GM18499 (cell line): ENCODE measurements at regions not wholly inside any gene's neighbourhood (a gene's known extent, or its start where the extent isn't known, plus 50 kb on each side); places are given as distances from the start of the nearest gene placed in this dataset.
"Not testable (repeated sequence)": the region's sequence is repeated elsewhere in the genome, so short reads cannot be mapped to it uniquely, and the experiment has no call there.

Experiments used
- ATAC-seq: cut with Tn5 transposase; IDR thresholded peaks from one replicate; pipeline ENCODE4 v1.9.1; 2021; ENCODE audit warnings: moderate number of reproducible peaks; ENCODE audit not compliant: insufficient read depth, unreplicated experiment

DNA sequence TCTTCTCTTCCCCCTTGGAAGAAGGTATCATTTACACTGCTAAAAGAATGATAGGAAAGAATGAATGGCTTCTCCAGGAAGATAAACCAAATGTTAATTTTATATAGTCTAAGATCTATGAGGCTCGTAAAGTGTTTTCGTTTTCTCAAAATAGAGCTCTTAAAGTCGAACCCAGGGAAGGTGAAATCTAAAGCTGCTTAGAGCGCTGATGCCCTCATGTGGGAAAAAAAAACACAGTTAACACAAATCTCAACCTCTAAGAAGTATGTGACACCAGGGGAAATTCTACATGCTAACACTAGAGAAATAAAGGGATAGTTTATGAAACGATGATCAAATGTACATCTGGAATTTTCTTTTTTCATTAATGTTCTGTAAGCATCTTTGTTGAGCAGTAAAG, 257.9 kb downstream of the RASEF start:
- ATAC-seq, result no peak

DNA sequence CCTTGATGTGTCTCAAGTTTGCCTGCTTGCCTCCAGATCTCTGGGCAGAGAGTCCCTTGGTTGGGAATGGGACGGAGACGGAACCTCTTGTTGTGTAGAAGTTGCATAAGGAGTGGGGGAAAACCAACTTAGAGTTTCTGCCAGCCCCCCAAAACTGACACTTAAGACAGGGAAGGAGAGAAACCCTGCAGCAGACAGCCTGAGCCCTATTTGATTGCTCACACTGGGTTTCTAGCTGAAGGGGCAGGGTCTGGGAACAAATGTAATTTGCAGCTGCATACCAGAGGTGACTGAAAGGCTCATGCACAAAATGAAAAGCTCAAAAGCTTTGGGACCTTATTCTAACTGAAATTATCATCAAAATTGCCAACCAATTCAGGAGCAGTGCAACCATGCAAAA, 254.5 kb downstream of the RASEF start:
- ATAC-seq, result no peak

DNA sequence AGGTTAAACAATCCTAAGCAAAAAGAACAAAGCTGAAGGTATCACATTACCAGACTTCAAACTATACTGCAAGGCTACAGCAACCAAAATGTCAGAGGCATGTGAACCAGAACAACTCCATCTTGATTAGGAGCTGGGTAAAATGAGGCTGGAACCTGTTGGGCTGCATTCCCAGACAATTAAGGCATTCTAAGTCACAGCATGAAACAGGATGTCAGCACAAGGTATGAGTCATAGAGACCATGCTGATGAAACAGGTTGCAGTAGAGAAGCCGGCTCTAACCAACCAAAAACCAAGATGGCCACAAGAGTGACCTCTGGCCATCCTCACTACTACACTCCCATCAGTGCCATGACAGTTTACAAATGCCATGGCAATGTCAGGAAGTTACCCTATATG, 252.0 kb downstream of the RASEF start:
- ATAC-seq, result no peak

DNA sequence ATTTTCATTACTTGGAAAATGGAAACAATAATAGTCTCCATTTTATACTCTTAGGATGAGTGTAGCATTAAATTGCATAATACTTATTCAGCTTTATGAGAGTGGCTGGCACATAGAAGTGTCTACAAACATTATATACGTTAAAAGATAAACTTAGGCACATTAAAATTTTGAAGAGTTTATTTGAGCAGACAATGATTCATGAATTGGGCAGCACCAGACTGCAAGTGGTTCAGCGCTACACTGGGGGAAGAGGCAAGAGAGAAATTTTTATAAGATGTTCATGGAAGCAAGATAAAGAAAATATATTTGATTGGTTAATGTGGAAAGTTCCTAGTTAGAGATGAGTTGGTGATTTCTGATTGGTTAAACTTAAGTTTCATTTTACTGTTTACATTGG, 243.7 kb downstream of the RASEF start:
- ATAC-seq, result no peak

DNA sequence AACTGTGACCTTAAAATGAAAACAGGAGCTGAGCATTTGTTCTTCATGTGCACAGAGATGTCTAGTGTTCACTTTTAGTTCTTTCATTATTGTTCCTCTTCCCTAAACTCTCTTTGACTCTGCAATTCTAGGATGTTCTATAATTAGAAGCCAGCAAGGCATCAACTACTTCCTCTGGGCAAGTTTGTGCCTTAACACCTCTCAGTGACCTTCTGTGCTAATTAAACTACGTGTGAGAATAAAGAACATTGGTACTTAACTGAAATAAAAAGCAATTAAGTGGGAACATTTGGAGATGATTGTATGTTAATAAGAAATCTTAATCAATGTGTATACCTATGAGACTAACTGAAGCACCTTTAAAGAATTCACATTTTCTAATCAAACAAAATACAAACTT, 242.8 kb downstream of the RASEF start:
- ATAC-seq, result no peak

DNA sequence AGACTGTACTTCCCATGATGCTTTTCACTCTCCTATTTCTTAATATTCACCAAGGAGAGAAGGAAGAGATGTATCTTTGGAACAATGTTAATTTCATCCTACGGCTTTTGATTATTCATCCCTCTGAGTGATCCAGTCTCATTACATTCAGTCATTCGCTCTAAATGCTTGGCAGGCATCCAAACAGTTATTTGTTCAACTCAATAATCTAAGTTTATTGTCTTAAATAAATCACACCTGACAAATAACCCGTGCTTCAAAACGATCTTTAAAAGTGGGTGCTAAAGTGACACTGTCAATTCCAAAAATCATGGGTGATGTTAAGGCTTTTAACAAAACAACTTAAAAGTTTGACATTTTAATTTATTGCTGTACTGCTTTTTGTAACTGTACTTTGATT, 233.1 kb downstream of the RASEF start:
- ATAC-seq, result no peak

DNA sequence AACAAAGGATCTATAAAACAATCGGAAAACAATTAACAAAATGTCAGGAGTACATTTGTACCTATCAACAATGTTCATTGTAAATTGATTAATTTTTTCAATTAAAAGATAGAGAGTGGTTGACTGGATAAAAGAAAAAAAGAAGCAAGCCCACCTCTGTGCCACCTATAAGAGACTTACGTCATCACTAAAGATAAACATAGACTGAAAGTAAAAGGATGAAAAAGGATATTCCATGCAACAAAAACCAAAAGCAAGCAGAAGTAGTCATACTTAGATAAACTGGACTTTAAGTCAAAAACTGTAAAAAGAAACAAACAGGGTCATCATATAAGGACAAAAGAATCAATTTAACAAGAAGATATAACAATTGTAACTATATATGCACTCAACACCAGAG, 197.4 kb downstream of the RASEF start:
- ATAC-seq, result no peak

DNA sequence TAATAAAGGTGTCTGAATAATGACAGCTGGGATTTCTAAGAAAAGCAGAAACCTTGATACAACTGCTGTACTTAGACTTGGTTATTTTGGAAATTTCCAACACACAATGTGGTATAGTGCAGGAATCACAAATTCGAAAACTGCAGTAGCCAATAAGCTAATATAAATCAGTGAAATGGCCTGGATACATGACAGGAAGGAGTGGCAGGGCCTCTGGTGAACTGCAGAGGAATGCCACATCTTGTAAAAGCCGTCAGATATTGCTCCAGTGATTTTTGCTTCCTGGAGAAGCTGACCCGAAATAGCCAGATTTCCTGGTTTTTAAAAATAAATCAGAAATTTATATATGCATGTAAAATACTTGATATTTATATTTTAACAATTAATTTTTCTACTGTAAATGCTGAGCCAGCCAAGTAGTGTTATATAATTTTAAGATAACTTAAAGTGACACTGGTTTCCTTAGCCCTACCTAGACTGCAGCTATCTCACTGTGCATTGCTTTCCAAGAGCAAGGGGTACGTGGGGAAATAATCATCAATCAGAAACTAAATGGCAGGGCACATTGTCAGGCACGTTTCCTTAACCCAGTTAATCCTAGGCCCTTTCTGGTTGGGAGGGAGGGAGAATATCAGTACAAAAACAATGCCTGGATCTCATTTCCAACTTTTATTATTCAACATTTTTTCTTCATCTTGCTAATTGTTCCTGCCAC, 182.4 kb downstream of the RASEF start:
- no peak for ATAC-seq

DNA sequence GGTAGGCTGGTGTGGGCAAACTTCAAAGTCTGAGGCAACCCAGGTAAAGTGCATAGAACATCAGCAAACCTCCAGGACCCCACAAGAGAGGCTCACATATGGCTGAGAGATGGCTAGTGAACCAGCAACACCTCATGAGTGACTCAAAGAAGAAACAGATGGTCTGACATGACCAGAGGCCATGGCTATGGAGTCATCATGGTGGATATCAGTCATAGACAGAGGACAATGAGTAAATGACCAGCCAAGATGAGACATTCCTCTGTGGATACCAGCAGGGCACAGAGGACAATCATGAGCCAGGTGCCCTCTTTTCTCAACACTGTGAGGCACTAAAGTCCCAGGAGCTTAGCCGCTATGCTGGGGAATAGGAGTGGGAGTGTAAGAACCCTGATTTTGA, 180.8 kb downstream of the RASEF start:
- ATAC-seq, result no peak

DNA sequence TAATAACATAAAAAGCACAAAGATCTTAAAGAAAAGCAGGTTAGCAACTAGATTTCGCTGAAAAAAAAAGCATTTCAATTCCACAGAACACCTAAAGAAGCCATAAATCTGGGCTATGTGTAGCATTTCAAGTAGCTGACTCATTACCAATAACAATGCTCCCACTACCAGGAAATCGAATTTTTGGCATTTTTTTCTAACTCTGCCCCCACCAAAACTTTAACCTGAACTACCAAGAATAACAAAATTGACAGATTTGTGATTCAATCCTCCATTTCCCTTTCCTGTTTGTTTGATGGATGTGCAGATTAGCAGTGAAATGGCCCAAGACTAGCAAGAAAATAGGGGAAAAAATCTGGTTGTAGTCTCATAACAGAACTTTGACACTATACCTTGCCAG, 180.2 kb downstream of the RASEF start:
- ATAC-seq, result no peak

DNA sequence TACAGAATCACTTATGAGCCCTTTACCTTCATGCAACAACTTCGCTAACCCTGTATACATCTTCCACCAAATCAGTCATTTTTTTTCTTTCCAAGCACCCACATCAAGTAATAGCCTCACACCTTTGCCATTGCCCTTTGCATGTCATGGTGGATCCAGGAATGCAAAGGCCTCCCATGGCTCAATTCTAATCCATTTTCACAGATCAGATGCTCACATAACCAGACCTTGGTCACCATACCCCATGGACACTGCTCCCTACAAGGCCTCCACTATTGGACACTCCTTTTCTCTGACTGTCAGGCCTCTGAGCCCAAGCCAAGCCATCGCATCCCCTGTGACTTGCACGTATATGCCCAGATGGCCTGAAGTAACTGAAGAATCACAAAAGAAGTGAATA, 179.5 kb downstream of the RASEF start:
- ATAC-seq, result no peak

DNA sequence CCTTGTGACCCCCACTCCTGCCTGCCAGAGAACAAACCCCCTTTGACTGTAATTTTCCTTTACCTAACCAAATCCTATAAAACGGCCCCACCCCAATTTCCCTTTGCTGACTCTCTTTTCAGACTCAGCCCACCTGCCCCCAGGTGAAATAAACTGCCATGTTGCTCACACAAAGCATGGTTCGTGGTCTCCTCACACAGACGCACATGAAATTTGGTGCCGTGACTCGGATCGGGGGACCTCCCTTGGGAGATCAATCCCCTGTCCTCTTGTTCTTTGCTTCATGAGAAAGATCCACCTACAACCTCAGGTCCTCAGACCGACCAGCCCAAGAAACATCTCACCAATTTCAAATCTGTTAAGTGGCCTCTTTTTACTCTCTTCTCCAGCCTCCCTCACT, 179.0 kb downstream of the RASEF start:
- not testable (repeated sequence) for ATAC-seq

DNA sequence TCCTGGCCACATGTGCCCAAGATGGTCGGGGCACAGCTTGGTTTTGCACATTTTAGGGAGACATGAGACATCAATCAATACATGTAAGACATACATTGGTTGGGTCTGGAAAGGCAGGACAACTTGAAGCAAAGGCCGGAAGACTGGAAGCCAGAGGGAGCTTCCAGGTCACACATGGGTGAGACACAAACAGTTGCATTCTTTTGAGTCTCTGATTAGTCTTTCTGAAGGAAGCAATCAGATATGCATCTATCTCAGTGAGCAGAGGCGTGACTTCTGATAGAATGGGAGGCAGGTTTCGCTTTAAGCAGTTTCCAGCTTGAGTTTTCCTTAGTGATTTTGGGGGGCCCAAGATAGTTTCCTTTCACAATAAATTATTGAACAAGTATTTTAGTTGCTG, 172.5 kb downstream of the RASEF start:
- ATAC-seq, result no peak

DNA sequence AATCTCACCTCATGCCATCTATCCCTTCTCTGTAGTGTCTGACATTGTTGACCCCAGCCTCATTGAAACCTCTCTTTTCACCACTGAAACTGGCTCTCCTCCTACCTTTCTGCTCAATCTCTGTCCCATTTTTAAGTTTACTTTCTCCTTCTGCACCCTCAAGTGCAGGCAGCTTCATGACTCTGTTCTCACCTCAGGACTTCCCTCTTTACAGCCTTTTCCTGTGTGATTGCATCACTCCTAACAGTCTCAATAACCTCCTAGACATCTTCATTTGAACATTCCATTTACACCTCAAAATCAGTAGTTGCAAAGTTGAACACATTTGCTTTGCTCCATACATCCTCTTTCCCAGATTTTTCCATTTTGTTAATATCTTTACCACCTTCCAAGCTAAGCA, 172.1 kb downstream of the RASEF start:
- ATAC-seq, result no peak

DNA sequence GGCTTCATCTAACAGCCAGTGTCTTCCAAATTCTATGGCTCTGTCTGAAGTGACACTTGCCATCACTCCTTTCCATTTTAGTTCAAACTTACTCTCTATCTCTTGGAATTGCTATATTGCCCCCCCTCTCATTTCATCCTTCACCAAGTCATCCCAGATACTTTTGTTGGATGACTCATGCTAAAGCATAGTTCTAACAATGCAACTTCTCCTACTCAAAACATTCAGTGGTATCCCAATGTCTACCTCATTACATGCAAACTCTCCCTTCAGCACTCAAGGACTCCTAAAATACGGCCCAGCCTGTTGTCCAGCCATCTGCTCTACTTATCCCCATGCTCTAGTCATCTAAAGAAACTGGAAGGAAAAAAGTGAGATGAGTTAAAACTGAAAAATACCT, 171.6 kb downstream of the RASEF start:
- no peak for ATAC-seq

DNA sequence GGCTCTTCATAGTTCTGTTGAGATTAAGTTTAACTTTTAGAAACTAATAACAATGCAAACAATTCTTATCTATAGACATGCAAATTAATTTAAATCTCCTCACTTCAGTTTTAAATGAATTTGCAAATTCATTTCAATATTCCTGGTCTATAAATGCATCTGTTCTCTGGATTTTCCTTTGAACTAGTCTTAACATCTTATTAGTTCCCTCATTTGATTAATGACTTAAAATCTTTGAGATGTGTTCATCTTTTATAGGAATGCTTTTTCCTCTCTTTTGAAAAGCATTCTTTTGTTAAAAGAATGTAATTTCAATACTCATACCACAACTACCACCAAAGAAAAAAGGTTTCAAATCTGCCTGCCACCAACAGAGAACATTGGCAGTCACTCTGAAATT, 169.4 kb downstream of the RASEF start:
- ATAC-seq, result no peak

DNA sequence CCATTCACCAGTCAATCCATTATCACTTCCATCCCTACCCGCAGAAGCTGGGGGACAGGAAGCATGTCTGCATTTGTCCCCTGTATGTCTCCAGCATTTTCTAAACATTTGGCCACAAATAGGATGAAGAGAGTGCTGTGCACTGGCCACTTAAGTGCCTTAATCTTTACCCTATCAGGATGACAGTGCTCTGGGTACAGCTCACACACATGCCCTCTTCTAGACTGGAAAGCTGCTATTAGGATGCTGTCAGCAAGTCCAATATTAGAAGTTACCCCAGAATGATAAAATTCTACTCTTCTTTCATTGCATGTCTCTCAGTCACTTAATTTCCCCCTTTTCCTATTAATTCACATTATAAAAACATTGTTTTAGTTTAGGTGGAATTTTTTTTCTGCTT, 168.4 kb downstream of the RASEF start:
- ATAC-seq, result no peak

DNA sequence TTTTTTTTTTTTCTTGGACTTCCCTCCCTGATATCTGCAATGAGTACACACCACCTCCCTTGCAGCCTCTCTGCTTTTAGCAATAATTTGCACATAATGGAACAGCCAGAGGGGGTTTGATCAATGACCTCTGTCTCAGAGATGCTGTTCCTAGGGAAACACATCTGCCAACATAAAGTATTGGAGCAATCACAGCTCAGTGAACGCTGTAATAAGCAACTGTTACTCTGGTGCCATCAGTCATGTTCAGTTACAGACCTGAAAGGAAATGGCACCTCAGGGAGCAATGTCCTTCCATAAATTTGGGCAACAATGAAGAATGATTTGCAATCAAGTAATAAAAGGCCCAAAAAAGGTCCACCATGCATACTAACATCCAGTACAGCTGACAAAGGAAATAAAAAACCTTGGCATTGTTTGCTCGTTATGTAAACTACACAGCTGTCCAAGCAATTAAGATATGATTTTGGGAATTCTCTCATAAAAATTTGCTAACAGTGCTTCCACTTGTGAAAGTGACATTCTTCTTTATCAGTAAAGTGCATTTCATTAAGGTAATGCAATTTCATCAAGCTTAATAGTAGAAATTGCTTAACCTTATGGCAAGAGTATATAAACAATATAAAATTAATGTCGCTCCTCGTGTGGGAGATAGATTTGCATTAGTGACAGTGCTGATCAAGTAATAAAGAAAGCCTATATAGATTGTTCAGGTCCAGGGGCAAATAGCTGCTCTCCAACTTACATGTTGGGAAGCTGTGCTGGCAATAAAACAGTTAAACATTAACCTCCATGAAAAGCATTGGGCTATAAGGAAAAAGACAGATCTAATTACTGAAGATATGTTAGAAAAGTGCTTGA, 167.8 kb downstream of the RASEF start:
- ATAC-seq, result no peak

DNA sequence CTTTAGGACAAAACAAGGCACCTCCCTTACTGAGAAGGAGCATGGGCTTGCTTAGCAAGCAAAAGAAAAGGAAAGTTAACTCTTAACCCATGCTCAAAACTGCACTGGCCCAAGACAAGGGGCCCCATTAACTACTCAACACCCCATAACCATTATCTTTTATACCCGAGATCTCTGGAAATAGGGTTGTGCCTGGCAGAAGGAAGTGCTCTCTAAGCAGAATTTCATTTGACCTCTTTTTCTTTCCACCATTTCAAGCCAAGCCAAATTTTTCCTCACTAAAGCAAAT, 167.2 kb downstream of the RASEF start:
- ATAC-seq, result no peak

DNA sequence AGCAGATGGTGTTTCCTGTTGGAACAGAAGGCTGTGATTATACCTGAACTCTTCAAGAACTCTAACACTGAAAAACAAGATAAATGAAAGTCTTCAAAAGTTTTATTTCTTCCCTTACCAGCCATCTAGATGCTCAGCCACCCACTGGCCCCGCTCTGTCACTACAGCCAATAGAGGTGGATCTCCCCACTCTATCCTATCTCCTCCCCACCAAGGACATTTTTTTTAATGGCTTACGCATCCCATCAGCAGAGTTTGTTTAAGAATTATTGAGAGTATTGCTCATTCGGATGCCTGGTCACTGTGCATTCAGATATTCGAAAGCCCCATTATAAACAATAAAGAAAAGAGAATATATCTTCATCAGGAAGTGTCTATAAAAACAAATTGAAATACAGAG, 159.4 kb downstream of the RASEF start:
- ATAC-seq, result no peak

DNA sequence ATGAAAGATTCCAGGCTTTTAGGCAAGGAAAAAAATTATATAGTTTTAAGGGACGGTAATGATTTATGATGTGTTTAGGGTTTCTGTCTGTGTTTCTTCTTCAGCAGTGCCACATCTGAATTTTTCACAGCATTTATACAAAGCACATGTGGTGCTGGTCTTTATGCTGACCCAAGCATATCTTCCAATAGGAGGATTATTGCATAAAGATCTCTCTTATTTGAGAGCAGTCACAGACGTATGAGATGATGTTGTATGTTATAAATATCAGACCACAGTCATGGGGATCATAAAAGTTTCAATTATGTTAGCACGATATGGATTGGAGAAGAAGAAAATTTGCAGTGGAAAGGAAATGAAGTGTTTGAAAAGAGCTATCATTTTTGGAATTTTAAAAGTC, 150.9 kb downstream of the RASEF start:
- no peak for ATAC-seq

DNA sequence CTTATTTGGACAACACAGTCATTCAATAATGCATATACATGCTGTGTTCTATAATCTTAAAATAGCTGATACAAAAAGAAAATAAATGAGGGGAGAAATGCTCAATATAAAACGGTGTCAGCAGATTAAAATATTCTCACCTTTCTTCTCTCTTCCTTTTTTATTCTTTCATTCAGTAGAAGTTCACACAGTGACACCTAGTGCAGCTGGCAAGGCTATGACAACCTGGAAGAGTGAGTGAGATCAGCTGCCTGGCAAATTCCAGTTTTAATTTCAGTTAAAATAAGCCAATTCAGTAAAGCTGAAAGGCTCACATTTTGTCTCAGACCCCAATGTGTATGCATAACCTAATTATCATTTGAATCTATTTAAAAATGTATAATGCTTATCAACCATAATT, 150.3 kb downstream of the RASEF start:
- ATAC-seq, result no peak
